ENCODE measurements at regions not wholly inside any gene's neighbourhood (a gene's known extent, or its start where the extent isn't known, plus 50 kb on each side); places are given as distances from the start of the nearest gene placed in this dataset.

DNA sequence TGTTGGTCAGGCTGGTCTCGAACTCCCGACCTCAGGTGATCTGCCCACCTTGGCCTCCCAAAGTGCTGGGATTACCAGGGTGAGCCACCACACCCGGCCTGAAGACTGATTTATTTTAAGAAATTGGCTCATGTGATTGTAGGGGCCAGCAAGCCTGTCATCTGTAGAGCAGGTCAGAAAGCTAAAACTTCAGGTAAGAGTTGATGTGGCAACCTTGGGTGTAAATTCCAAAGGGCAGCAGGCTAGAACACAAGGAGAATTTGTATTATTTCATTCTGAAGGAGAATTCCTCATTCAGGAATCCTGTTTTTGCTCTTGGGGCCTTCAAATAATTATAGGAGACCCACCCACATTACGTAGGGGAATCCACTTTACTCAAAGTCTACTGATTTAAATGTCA is 728.7 kb downstream of the LTN1 start:
- TF ChIP-seq CTCF (conservative IDR thresholded peaks at IDR 0.05 in 1 of 2, IDR thresholded peaks at IDR 0.05 in 1 of 2; ENCODE audit: extremely low read depth in 1 of 2, insufficient read depth in 1 of 2, low read depth in 1 of 2, low read length in 2 of 2), result no peak
- no peak for TF ChIP-seq EZH2 (IDR thresholded peaks at IDR 0.05; ENCODE audit: borderline replicate concordance, low read length)
